ENCODE measurements at regions not wholly inside any gene's neighbourhood (a gene's known extent, or its start where the extent isn't known, plus 50 kb on each side); places are given as distances from the start of the nearest gene placed in this dataset.

DNA sequence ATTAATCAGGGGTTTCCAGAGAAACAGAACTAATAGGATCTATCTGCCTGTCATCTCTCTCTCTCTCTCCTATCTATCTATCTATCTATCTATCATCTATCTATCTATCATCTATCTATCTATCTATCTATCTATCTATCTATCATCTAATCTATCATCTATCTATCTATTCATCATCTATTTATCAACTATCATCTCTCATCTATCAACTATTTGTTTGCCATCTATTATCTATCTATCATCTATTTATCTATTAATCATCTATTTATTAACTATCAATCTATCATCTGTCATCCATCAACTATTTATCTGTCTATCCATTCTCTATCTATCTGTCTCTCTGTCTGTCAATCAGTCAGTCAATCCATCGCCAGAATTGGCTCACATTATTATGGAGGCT, 70.0 kb upstream of the MRPS6 start:
- TF ChIP-seq REST (IDR thresholded peaks at IDR 0.05; ENCODE audit: unreplicated experiment) (no peak), CTCF (conservative IDR thresholded peaks at IDR 0.05; ENCODE audit: low read depth in 2 of 2) (no peak), JUNB (IDR thresholded peaks at IDR 0.05; ENCODE audit: unreplicated experiment) (no peak), EZH2 (IDR thresholded peaks at IDR 0.05; ENCODE audit: low read depth, unreplicated experiment) (no peak), POLR2AphosphoS5 (IDR thresholded peaks at IDR 0.05; ENCODE audit: low read depth) (no peak), CREB1 (CRISPR knock-in tag; IDR thresholded peaks at IDR 0.05; ENCODE audit: low read depth) (no peak), EZH2phosphoT487 (IDR thresholded peaks at IDR 0.05; ENCODE audit: unreplicated experiment) (no peak), ZNF114 (CRISPR knock-in tag; IDR thresholded peaks at IDR 0.05) (no peak), STAT1 (IDR thresholded peaks at IDR 0.05; ENCODE audit: unreplicated experiment) (no peak)
- TF ChIP-seq, protein P1, sequence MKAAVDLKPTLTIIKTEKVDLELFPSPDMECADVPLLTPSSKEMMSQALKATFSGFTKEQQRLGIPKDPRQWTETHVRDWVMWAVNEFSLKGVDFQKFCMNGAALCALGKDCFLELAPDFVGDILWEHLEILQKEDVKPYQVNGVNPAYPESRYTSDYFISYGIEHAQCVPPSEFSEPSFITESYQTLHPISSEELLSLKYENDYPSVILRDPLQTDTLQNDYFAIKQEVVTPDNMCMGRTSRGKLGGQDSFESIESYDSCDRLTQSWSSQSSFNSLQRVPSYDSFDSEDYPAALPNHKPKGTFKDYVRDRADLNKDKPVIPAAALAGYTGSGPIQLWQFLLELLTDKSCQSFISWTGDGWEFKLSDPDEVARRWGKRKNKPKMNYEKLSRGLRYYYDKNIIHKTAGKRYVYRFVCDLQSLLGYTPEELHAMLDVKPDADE (IDR thresholded peaks at IDR 0.05) = no peak

Data from GM23338 (cell line).